Activated T-helper 1 cell treated with anti-CD3 and anti-CD28 coated beads, Interleukin-12 subunit alpha, Interleukin-12 subunit beta, Interleukin-2, Interleukin-4 antibody, amounts not matched to agents 30 ng/mL and 10 ng/mL and 1 ng/mL, durations not matched to agents 14 hours and 24 hours and 36 hours (primary cell): ENCODE measurements at regions not wholly inside any gene's neighbourhood (a gene's known extent, or its start where the extent isn't known, plus 50 kb on each side); places are given as distances from the start of the nearest gene placed in this dataset.

ENCODE experiments used
- DNase-seq: peaks from one replicate; pipeline ENCODE4 v3.0.0; 2021; ENCODE audit warnings: low spot score
- H3K27ac Mint-ChIP-seq: one replicate; pipeline ENCODE4 v1.8.0; 2021; ENCODE audit warnings: mild to moderate bottlenecking, mixed read lengths
- H3K27me3 Mint-ChIP-seq: one replicate; pipeline ENCODE4 v1.8.0; 2022; ENCODE audit warnings: mild to moderate bottlenecking, moderate library complexity, mixed read lengths; ENCODE audit not compliant: insufficient read depth
- H3K36me3 Mint-ChIP-seq: one replicate; pipeline ENCODE4 v1.8.0; 2021; ENCODE audit warnings: low read depth, mixed read lengths
- H3K4me1 Mint-ChIP-seq: one replicate; pipeline ENCODE4 v1.8.0; 2021; ENCODE audit warnings: low read depth, mixed read lengths
- H3K4me3 Mint-ChIP-seq: one replicate; pipeline ENCODE4 v1.8.0; 2021; ENCODE audit warnings: mild to moderate bottlenecking, moderate library complexity, mixed read lengths
- H3K9me3 Mint-ChIP-seq: one replicate; pipeline ENCODE4 v1.8.0; 2021; ENCODE audit warnings: mixed read lengths
- intact Hi-C: fragments of 100-400 bp; cut with micrococcal nuclease; formaldehyde crosslinking; loops from one replicate; pipeline ENCODE4 v1.15.1; 2024

- Mint-ChIP-seq H3K27ac (no peak overlapping the region), H3K4me1 (no peaks in the 10 kb centered on the region), H3K36me3 (no peaks in the 10 kb centered on the region), H3K9me3 (no peaks in the 10 kb centered on the region), H3K4me3 (no peak overlapping the region), H3K27me3 (peaks cover 2% of the 10 kb centered on the region)
- intact Hi-C loops, result no loop called here
- no peak for DNase-seq
Measured at GRCh38 chr1:222106377-222106776, 364.5 kb upstream of the DUSP10 start.

GRCh38 chr1:222105861-222106260 is 364.0 kb upstream of the DUSP10 start:
- no peaks in the 10 kb centered on the region for H3K36me3 Mint-ChIP-seq
- DNase-seq, result no peak
- intact Hi-C loops, result no loop called here
- H3K9me3 Mint-ChIP-seq, result no peaks in the 10 kb centered on the region
- H3K4me3 Mint-ChIP-seq, result no peak overlapping the region
- no peaks in the 10 kb centered on the region for H3K4me1 Mint-ChIP-seq
- H3K27ac Mint-ChIP-seq, result no peak overlapping the region
- no peaks in the 10 kb centered on the region for H3K27me3 Mint-ChIP-seq

DNA sequence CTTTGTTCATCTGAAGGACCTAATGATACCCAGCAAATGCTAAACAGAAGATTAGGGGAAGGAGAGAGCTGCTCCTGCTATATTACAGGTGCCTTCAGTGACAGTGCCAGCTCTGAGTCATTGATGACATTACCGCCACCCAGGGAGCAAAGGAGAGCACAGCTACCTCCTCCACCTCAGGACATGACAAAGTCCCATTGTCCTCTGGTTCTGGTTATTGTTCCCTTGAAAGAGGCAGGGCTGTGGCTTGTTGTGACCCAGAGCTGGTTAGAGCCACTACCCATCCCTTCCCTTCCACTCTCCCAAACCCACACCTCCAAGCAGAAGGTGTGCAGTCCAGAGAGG is 363.5 kb upstream of the DUSP10 start:
- no peak overlapping the region for H3K4me3 Mint-ChIP-seq
- no peaks in the 10 kb centered on the region for H3K36me3 Mint-ChIP-seq
- H3K9me3 Mint-ChIP-seq, result no peaks in the 10 kb centered on the region
- H3K27ac Mint-ChIP-seq, result no peak overlapping the region
- intact Hi-C loops, result no loop called here
- no peaks in the 10 kb centered on the region for H3K27me3 Mint-ChIP-seq
- H3K4me1 Mint-ChIP-seq, result no peaks in the 10 kb centered on the region
- no peak for DNase-seq

- H3K36me3 Mint-ChIP-seq, result no peaks in the 10 kb centered on the region
- no peaks in the 10 kb centered on the region for H3K27me3 Mint-ChIP-seq
- no peaks in the 10 kb centered on the region for H3K9me3 Mint-ChIP-seq
- DNase-seq, result no peak
- no peak overlapping the region for H3K27ac Mint-ChIP-seq
- no peak overlapping the region for H3K4me3 Mint-ChIP-seq
- no peaks in the 10 kb centered on the region for H3K4me1 Mint-ChIP-seq
- intact Hi-C loops, result no loop called here
Measured at GRCh38 chr1:222104694-222105392, 363.0 kb upstream of the DUSP10 start.

- intact Hi-C loops, result no loop called here
- Mint-ChIP-seq H3K27me3 (no peaks in the 10 kb centered on the region), H3K4me3 (no peak overlapping the region), H3K27ac (no peak overlapping the region), H3K9me3 (no peaks in the 10 kb centered on the region), H3K4me1 (no peaks in the 10 kb centered on the region), H3K36me3 (no peaks in the 10 kb centered on the region)
- DNase-seq, result no peak
Measured at GRCh38 chr1:222104097-222104496, 362.2 kb upstream of the DUSP10 start.

DNA sequence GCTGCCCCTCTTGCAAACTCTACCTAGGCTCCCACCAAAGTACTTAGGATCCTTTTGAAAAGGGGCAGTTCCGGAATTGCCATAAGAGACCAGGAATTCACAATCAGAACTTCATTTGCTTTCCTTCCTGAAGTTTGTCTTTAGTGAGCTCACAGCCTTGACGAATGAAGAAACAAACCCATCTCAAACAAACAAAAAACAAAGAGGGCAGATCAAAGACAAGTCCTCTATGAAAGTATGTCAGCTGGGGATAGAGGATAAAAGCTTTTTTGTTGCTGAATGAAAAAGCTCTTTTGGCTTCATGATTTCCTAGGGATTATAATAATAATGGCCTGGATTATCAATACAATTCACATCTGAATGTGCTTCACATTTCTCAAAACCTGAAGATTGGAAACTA is 357.9 kb upstream of the DUSP10 start:
- Mint-ChIP-seq H3K4me1 (no peaks in the 10 kb centered on the region), H3K4me3 (no peak overlapping the region), H3K36me3 (no peaks in the 10 kb centered on the region), H3K27ac (no peak overlapping the region), H3K9me3 (no peaks in the 10 kb centered on the region), H3K27me3 (no peaks in the 10 kb centered on the region)
- DNase-seq, result no peak
- intact Hi-C loops, result loop anchor here (5.0 kb wide), 1 partner anchor 68 kb away; no protein-coding TSS in a partner anchor

DNA sequence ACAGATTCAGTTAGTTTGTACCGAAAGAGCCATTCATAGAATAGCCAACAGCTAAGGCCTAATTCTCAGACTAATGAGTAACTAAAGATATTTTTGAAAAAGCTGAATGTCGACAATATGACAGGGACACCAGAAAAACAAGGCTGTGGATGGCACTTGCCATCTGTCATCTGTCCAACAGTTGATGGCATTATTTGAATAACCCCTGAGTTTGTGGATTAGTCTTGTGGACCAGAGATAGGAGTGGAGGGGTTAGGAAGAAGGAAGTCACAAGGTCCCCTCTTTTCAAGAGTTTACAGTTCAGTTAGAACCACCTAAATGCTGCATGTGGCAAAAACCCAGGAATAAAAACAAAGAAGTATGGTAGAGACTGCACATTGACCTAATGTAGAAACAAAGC is 356.5 kb upstream of the DUSP10 start:
- intact Hi-C loops, result loop anchor here (5.0 kb wide), 1 partner anchor 69 kb away; no protein-coding TSS in a partner anchor
- H3K9me3 Mint-ChIP-seq, result no peaks in the 10 kb centered on the region
- H3K4me1 Mint-ChIP-seq, result no peaks in the 10 kb centered on the region
- no peak overlapping the region for H3K27ac Mint-ChIP-seq
- H3K27me3 Mint-ChIP-seq, result no peaks in the 10 kb centered on the region
- DNase-seq, result no peak
- no peak overlapping the region for H3K4me3 Mint-ChIP-seq
- no peaks in the 10 kb centered on the region for H3K36me3 Mint-ChIP-seq

DNA sequence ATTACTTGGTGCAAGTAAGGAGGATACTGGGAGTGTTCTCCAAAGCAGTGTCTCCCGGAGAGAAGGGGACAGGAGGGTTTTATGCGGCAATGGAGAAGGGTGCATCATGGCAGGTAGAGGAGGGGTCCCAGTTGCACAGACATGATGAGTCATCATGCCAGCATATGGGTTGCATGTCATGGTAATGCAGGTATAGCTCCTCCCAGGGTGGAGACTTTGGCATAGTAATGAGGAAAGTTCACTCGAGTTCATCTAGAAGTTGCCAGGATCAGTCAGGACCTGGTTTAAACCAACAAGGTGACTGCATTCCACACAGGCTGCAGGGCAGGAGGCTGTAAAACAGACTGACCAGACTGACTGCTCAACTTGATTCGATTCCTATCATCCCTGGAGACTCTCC is 355.7 kb upstream of the DUSP10 start:
- Mint-ChIP-seq H3K4me3 (no peak overlapping the region), H3K27me3 (no peaks in the 10 kb centered on the region)
- intact Hi-C loops, result loop anchor here (5.0 kb wide), 1 partner anchor 70 kb away; no protein-coding TSS in a partner anchor

GRCh38 chr1:222096883-222097282 is 355.0 kb upstream of the DUSP10 start:
- intact Hi-C loops, result loop anchor here (1.0 to 5.0 kb wide), 2 partner anchors 70 to 358 kb away; no protein-coding TSS in a partner anchor
- Mint-ChIP-seq H3K4me1 (no peaks in the 10 kb centered on the region), H3K27ac (no peak overlapping the region), H3K36me3 (no peaks in the 10 kb centered on the region), H3K4me3 (no peak overlapping the region), H3K9me3 (no peaks in the 10 kb centered on the region), H3K27me3 (no peaks in the 10 kb centered on the region)
- no peak for DNase-seq

More for the DNA sequence above, 355.7 kb upstream of the DUSP10 start:
- Mint-ChIP-seq H3K36me3 (no peaks in the 10 kb centered on the region), H3K4me1 (no peaks in the 10 kb centered on the region), H3K9me3 (no peaks in the 10 kb centered on the region), H3K27ac (no peak overlapping the region)
- no peak for DNase-seq

DNA sequence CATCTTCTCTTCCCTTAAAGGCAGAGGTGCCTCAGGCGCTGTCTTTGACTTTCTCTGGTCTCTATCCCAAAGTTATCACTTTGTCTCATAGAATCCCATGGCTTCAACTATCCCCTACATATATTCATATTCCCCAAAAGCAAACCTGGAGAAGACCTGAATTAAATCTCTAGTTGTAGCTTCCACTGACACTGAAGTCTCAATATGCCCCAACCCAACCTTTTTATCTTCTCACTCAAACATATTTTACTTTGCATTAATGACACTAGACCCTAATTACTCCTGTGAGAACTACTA is 354.5 kb upstream of the DUSP10 start:
- intact Hi-C loops, result loop anchor here (1.0 to 5.0 kb wide), 2 partner anchors 71 to 359 kb away; no protein-coding TSS in a partner anchor
- no peaks in the 10 kb centered on the region for H3K9me3 Mint-ChIP-seq
- no peaks in the 10 kb centered on the region for H3K4me1 Mint-ChIP-seq
- no peak for DNase-seq
- H3K36me3 Mint-ChIP-seq, result no peaks in the 10 kb centered on the region
- H3K27me3 Mint-ChIP-seq, result no peaks in the 10 kb centered on the region
- no peak overlapping the region for H3K4me3 Mint-ChIP-seq
- H3K27ac Mint-ChIP-seq, result no peak overlapping the region

DNA sequence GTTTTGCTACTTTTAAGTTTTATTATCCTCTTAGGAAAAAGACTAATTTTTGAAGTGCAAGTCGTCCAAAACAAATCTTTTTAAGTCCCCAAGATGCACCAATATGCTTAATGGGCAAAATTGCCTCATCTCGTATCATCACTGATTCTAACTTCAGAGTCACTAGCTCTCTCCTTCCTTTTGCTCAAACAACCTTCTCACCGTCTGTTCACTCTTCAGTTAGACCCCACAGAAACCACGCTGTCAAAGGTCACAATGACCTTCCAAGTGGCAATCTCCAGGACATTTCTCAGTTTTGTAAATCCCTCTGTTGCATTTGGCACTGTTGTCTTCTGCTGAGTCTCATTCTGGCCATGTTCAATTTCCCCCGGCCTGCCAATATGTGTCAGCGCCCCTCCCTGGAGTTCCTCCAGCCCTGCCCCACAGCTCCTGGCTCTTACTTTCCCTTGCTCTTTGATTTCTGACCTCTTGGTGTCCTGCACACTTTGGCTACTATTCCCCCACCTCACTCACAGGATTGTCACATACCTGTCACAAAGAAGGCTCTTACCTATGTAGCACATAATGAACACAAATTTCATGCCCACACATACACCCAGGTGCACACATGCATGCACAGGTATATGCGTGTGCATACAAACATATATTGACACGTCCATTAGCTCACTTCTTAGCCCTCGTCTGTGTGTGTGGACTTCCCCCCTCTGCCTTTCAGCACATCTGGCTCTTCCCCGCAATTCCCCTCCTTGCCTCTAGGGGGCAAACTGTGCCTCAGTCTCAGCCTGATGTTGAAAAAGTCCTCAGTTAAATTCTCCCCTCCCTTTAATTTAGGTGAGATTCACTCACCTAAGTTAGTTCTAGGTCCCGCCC is 354.0 kb upstream of the DUSP10 start:
- H3K27ac Mint-ChIP-seq, result no peak overlapping the region
- H3K27me3 Mint-ChIP-seq, result no peaks in the 10 kb centered on the region
- no peaks in the 10 kb centered on the region for H3K36me3 Mint-ChIP-seq
- no peaks in the 10 kb centered on the region for H3K4me1 Mint-ChIP-seq
- H3K4me3 Mint-ChIP-seq, result no peak overlapping the region
- peak; percentile 25 for DNase-seq
- intact Hi-C loops, result loop anchor here (1.0 to 5.0 kb wide), 2 partner anchors 71 to 359 kb away; no protein-coding TSS in a partner anchor
- no peaks in the 10 kb centered on the region for H3K9me3 Mint-ChIP-seq

GRCh38 chr1:222093518-222093917 is 351.6 kb upstream of the DUSP10 start:
- Mint-ChIP-seq H3K4me3 (no peak overlapping the region), H3K4me1 (no peaks in the 10 kb centered on the region), H3K36me3 (no peaks in the 10 kb centered on the region), H3K27ac (no peak overlapping the region), H3K9me3 (no peaks in the 10 kb centered on the region), H3K27me3 (no peaks in the 10 kb centered on the region)
- no peak for DNase-seq
- intact Hi-C loops, result no loop called here

GRCh38 chr1:222090103-222090502 is 348.2 kb upstream of the DUSP10 start:
- peaks cover 1% of the 10 kb centered on the region for H3K27me3 Mint-ChIP-seq
- no peaks in the 10 kb centered on the region for H3K4me1 Mint-ChIP-seq
- no peak overlapping the region for H3K27ac Mint-ChIP-seq
- no peak overlapping the region for H3K4me3 Mint-ChIP-seq
- no peaks in the 10 kb centered on the region for H3K36me3 Mint-ChIP-seq
- no peaks in the 10 kb centered on the region for H3K9me3 Mint-ChIP-seq
- no peak for DNase-seq
- intact Hi-C loops, result no loop called here
